B cell (primary cell): ENCODE measurements at regions not wholly inside any gene's neighbourhood (a gene's known extent, or its start where the extent isn't known, plus 50 kb on each side); places are given as distances from the start of the nearest gene placed in this dataset.

Source experiments
- ATAC-seq: fragments of 200-7000 bp; cut with Tn5 transposase; one replicate; pipeline ENCODE4 v1.10.0; 2021; ENCODE audit warnings: low read depth, mild to moderate bottlenecking, moderate number of reproducible peaks, moderate library complexity
- CTCF ChIA-PET: fragments of 350-600 bp; sonication (Branson Sonifier 250); formaldehyde crosslinking; loops from one replicate; lab custom pipeline; 2021; ENCODE audit warnings: antibody characterized with exemption, inconsistent platforms; lab: Charles Lee
- POLR2A ChIA-PET: fragments of 350-600 bp; sonication (Branson Sonifier 250); formaldehyde crosslinking; loops from one replicate; lab custom pipeline; 2021; ENCODE audit warnings: antibody characterized with exemption; lab: Charles Lee
- DNase-seq: peaks from one replicate; pipeline ENCODE4 v3.0.0; 2013
- H2AFZ ChIP-seq: 2 replicates; pipeline ENCODE4 v1.6.1; 2012; ENCODE audit warnings: mild to moderate bottlenecking, low read depth, low read length; ENCODE audit not compliant: insufficient read depth, poor library complexity, severe bottlenecking
- H3K27ac ChIP-seq, 2 donors: 1 replicate in 1 of 2; 2 replicates in 1 of 2; pipeline ENCODE4 v1.5.1; 2012 to 2013; ENCODE audit warnings: low read length in 2 of 2, mild to moderate bottlenecking in 2 of 2, moderate library complexity in 1 of 2
- H3K27me3 ChIP-seq, 4 experiments: fragments of 200-600 bp in 1 of 4; sonication (generic) in 1 of 4; replicated peaks in 1 of 4; 1 replicate in 2 of 4; 2 replicates in 2 of 4; pipeline versions ENCODE4 v1.6.1 to v1.7.0; 2013 to 2016; ENCODE audit warnings: low read length in 3 of 4, mild to moderate bottlenecking in 2 of 4, mixed read lengths in 1 of 4, moderate library complexity in 1 of 4; ENCODE audit not compliant: insufficient read depth in 4 of 4, control insufficient read depth in 3 of 4; ENCODE audit errors: control extremely low read depth in 1 of 4
- H3K36me3 ChIP-seq, 2 experiments: replicated peaks in 1 of 2; 1 replicate in 1 of 2; 2 replicates in 1 of 2; pipeline versions ENCODE4 v1.6.1 to v1.7.1; 2013; ENCODE audit warnings: low read length in 1 of 2; ENCODE audit not compliant: insufficient read depth in 2 of 2, control insufficient read depth in 1 of 2; ENCODE audit errors: control extremely low read depth in 1 of 2, extremely low read depth in 1 of 2
- H3K4me1 ChIP-seq, 2 donors: fragments of 200-600 bp in 1 of 2; sonication (generic) in 1 of 2; 1 replicate in 1 of 2; 2 replicates in 1 of 2; pipeline versions ENCODE4 v1.5.1 to v1.6.1; 2013 to 2017; ENCODE audit warnings: low read length in 2 of 2; ENCODE audit not compliant: control insufficient read depth in 2 of 2, insufficient read depth in 2 of 2
- H3K4me2 ChIP-seq: replicated peaks from 2 replicates; pipeline ENCODE3; 2012; ENCODE audit warnings: mild to moderate bottlenecking, low read depth, low read length; ENCODE audit not compliant: poor library complexity, severe bottlenecking
- H3K4me3 ChIP-seq, 5 experiments: fragments of 200-600 bp in 1 of 5; sonication (generic) in 1 of 5; 1 replicate in 3 of 5; 2 replicates in 2 of 5; pipeline versions ENCODE4 v1.5.1 to v1.7.0; 2011 to 2016; ENCODE audit warnings: low read length in 4 of 5, mild to moderate bottlenecking in 4 of 5, low read depth in 2 of 5, control low read depth in 1 of 5, moderate library complexity in 1 of 5; ENCODE audit not compliant: insufficient read depth in 1 of 5; ENCODE audit errors: control extremely low read depth in 1 of 5, extremely low read depth in 1 of 5
- H3K79me2 ChIP-seq: fragments of 200-600 bp; sonication (generic); one replicate; pipeline ENCODE4 v1.6.0; 2016; ENCODE audit warnings: low read length; ENCODE audit not compliant: control insufficient read depth, insufficient read depth
- H3K9ac ChIP-seq: fragments of 200-600 bp; sonication (generic); 2 replicates; pipeline ENCODE4 v1.6.1; 2017; ENCODE audit warnings: mild to moderate bottlenecking, low read length, moderate library complexity
- H3K9me3 ChIP-seq, 3 donors: one replicate each; pipeline versions ENCODE4 v1.6.1 to v1.7.1; 2013; ENCODE audit warnings: low read length in 2 of 3; ENCODE audit not compliant: control insufficient read depth in 2 of 3, insufficient read depth in 1 of 3; ENCODE audit errors: control extremely low read depth in 1 of 3
- H4K20me1 ChIP-seq: 2 replicates; pipeline ENCODE4 v1.6.0; 2012; ENCODE audit warnings: mild to moderate bottlenecking, low read length; ENCODE audit not compliant: insufficient read depth, control insufficient read depth, poor library complexity, severe bottlenecking
- H3K27ac Mint-ChIP-seq: one replicate; pipeline ENCODE4 v1.8.0; 2021; ENCODE audit warnings: mixed read lengths
- H3K27me3 Mint-ChIP-seq: one replicate; pipeline ENCODE4 v1.8.0; 2021; ENCODE audit warnings: mixed read lengths
- H3K4me1 Mint-ChIP-seq: one replicate; pipeline ENCODE4 v1.8.0; 2021; ENCODE audit warnings: mixed read lengths
- H3K4me3 Mint-ChIP-seq: one replicate; pipeline ENCODE4 v1.8.0; 2021; ENCODE audit warnings: mixed read lengths
- H3K9me3 Mint-ChIP-seq: one replicate; pipeline ENCODE4 v1.8.0; 2022; ENCODE audit warnings: mixed read lengths; ENCODE audit not compliant: insufficient read depth
- EZH2 ChIP-seq: IDR thresholded peaks from 2 replicates; pipeline ENCODE4 v1.6.1; 2012; ENCODE audit warnings: borderline replicate concordance, low read depth, mild to moderate bottlenecking, moderate library complexity, low read length; ENCODE audit not compliant: insufficient read depth, poor library complexity, severe bottlenecking
- WGBS: methylation state at CpG from one replicate; pipeline ENCODE4 v1.1.5; 2013; ENCODE audit warnings: missing lambda C conversion rate; ENCODE audit not compliant: insufficient coverage; 5-methylcytosine and 5-hydroxymethylcytosine counted together
- intact Hi-C: fragments of 100-400 bp; cut with micrococcal nuclease; formaldehyde crosslinking; loops from one replicate; pipeline ENCODE4 v1.10.0; 2022
- TF ChIP-seq, protein P1 (sequence below): fragments of 200-600 bp; IDR thresholded peaks from one replicate; pipeline ENCODE4 v1.8.0; 2022; ENCODE audit warnings: antibody characterized with exemption, mild to moderate bottlenecking

- TF ChIP-seq, protein P1, sequence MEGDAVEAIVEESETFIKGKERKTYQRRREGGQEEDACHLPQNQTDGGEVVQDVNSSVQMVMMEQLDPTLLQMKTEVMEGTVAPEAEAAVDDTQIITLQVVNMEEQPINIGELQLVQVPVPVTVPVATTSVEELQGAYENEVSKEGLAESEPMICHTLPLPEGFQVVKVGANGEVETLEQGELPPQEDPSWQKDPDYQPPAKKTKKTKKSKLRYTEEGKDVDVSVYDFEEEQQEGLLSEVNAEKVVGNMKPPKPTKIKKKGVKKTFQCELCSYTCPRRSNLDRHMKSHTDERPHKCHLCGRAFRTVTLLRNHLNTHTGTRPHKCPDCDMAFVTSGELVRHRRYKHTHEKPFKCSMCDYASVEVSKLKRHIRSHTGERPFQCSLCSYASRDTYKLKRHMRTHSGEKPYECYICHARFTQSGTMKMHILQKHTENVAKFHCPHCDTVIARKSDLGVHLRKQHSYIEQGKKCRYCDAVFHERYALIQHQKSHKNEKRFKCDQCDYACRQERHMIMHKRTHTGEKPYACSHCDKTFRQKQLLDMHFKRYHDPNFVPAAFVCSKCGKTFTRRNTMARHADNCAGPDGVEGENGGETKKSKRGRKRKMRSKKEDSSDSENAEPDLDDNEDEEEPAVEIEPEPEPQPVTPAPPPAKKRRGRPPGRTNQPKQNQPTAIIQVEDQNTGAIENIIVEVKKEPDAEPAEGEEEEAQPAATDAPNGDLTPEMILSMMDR: no peak
- no peak for TF ChIP-seq EZH2
- Mint-ChIP-seq H3K27ac (no peak overlapping the region), H3K9me3 (peaks cover 2% of the 10 kb centered on the region), H3K4me3 (no peak overlapping the region), H3K4me1 (no peaks in the 10 kb centered on the region), H3K27me3 (no peaks in the 10 kb centered on the region)
- Histone ChIP-seq H3K9ac (no peak overlapping the region), H3K4me3 (no peak overlapping the region), H3K27ac (no peak overlapping the region), H3K36me3 (no peaks in the 10 kb centered on the region), H3K27me3 (no peaks in the 10 kb centered on the region), H4K20me1 (no peaks in the 10 kb centered on the region), H3K9me3 (peaks cover 0 to 4% (median 0%) of the 10 kb centered on the region in 3 donors), H3K79me2 (no peaks in the 10 kb centered on the region), H2AFZ (no peak overlapping the region), H3K4me2 (no peak overlapping the region), H3K4me1 (no peaks in the 10 kb centered on the region)
- no peak for DNase-seq
- ChIA-PET POLR2A (no interaction called here), CTCF (no interaction called here)
- intact Hi-C loops: no loop called here
- WGBS: no CpG with 5 or more reads among the region's 2 CpGs
- ATAC-seq: no peak
Measured at GRCh38 chr13:106302843-106303242, 232.6 kb downstream of the EFNB2 start.

GRCh38 chr13:106302011-106302410, 233.5 kb downstream of the EFNB2 start:
- Mint-ChIP-seq H3K27me3 (no peaks in the 10 kb centered on the region), H3K27ac (no peak overlapping the region), H3K4me3 (no peak overlapping the region), H3K4me1 (no peaks in the 10 kb centered on the region), H3K9me3 (peaks cover 2% of the 10 kb centered on the region)
- DNase-seq (no peak), ATAC-seq (no peak)
- Histone ChIP-seq H3K27ac (no peak overlapping the region), H3K27me3 (no peaks in the 10 kb centered on the region), H3K9ac (no peak overlapping the region), H3K4me2 (no peak overlapping the region), H3K36me3 (no peaks in the 10 kb centered on the region), H2AFZ (no peak overlapping the region), H3K9me3 (peaks cover 0 to 4% (median 0%) of the 10 kb centered on the region in 3 donors), H3K79me2 (no peaks in the 10 kb centered on the region), H3K4me1 (no peaks in the 10 kb centered on the region), H3K4me3 (no peak overlapping the region), H4K20me1 (no peaks in the 10 kb centered on the region)
- 100% methylated on average over 1 of the region's 1 CpG for WGBS
- CTCF ChIA-PET: no interaction called here
- no peak for TF ChIP-seq EZH2
- TF ChIP-seq, protein P1: no peak
- intact Hi-C loops: no loop called here
- POLR2A ChIA-PET: no interaction called here
